GM19238 (cell line): ENCODE measurements at regions not wholly inside any gene's neighbourhood (a gene's known extent, or its start where the extent isn't known, plus 50 kb on each side); places are given as distances from the start of the nearest gene placed in this dataset.
"Not testable (repeated sequence)": the region's sequence is repeated elsewhere in the genome, so short reads cannot be mapped to it uniquely, and the experiment has no call there.

Source experiments
- DNase-seq: peaks from one replicate; pipeline ENCODE4 v3.0.0; 2011; ENCODE audit warnings: low spot score; ENCODE audit not compliant: insufficient read length

DNA sequence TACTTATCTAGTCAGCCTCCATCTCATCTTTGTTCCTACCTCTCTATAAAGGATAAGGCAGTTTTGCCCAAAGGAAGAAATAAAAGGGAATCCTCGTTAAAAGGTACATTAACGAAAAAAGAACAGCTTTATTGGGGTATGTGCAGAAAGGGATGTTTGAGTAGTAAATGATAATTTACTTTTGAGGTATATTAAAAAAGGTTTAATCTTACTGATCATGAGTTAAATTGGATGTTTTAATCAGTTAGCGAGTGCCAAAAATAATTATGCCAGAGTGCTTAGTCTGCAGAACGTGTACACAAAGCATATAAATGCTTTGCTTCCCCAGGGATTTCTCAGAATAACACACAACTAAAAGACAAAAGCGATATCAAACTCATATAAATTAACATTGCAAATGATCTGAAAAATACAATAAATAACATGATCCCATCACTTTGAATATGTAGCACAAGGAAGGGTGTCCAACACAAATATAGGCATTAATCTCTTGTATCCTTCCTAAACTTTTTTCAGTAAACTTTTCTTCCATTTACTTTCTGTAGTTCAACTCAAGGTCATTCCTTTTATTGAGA lies 865.0 kb downstream of the NR2F1-AS1 start:
- DNase-seq = no peak

DNA sequence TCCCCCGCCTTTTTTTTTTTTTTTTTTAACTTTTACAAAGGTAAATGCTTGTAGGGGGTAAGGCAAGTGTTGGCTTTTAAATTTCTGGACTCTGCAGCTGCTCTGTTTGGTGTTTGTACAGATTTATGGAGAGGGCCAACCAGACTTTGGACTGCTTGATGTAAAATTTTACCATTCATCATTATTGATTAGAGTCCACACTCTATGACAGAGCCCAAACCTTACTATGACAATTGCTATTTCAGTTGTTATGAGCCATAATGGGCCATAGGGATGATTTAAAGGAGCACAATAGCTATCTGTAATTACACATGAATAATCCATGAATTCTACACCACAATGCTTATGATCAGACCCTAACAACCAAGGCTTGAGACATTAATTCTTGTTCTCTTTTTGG lies 867.2 kb downstream of the NR2F1-AS1 start:
- no peak for DNase-seq

DNA sequence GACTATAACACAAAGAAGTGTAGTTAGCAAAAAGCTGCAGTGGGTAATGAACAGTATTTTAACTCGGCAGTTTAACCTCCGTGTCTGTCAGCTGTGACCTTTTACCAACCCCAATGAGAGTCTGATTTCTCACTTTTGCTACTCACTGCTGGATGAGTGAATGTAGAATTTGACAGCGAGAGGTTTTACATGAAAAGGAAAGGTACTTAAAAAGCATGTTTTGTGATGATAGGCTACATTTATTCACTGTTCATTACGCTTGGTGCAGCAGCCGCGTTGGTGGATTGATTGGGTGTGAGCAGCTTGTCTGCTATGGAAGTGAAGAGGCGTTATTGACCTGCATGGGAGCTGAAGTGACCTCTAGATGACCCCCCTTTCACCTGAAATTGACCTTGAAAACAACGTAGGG lies 867.7 kb downstream of the NR2F1-AS1 start:
- no peak for DNase-seq

GRCh38 chr5:92711956-92712355 lies 869.1 kb downstream of the NR2F1-AS1 start:
- DNase-seq = no peak

- no peak for DNase-seq
These were observed 876.4 kb downstream of the NR2F1-AS1 start for GRCh38 chr5:92704590-92704989.

DNA sequence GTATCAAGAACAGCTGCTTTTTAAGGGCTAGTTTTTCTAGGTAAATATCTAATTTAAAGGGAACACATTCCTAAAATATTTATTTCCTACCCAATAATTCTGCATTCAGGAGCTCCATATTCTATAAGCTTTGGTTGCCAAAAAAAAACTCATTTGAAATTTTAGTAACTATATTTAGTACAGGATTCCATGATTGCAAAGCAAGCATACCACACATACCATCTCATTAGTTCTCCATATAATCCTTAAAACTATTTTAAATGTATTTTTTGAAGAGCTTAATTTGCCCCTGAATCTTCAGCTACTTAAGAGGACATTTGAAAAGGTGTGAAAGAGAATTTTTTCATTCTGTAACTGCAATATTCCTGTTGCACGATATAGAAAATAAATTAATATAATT lies 877.0 kb downstream of the NR2F1-AS1 start:
- DNase-seq = no peak

DNA sequence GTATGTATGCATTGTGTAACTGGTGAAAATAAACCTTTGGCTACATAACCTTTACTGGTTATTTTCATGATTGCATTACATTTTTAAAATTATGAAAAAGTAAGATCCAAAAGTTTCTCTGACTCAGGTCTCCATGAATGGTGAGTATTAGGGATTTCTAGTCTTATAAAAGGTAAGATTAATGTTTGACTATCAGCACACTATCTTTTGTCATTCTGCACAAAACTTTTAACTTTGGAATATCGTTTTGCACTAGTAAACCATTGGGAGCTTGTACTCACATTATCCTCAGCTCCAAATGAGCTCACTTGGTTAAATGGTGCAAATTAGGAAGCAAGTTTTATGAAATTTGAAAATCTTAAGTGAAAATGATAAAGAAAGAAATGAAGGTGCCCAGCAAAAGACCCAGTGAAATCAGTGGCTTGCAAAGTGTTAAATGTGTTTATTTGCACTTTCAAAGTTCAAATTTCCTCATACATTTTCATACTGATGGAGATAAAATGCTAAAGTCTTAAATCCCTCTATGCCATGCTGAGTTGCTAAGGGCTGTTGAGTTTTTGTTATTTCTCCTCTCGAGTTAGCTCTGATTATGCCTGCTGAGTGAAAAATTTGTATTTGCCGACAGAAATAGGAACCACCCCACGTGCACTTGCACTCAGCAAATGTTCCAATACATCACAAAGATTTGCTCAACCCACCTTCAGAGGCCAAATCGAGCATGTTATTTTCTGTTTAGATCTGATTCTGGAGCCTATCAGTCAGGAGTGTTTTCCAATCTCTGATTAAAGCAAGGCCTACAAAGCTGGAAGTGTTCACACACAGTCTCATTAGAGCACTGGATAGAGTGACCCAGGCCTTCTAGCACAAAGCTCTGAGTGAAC lies 885.7 kb downstream of the NR2F1-AS1 start:
- DNase-seq = no peak

GRCh38 chr5:92694067-92694466 lies 887.0 kb downstream of the NR2F1-AS1 start:
- DNase-seq = no peak

DNA sequence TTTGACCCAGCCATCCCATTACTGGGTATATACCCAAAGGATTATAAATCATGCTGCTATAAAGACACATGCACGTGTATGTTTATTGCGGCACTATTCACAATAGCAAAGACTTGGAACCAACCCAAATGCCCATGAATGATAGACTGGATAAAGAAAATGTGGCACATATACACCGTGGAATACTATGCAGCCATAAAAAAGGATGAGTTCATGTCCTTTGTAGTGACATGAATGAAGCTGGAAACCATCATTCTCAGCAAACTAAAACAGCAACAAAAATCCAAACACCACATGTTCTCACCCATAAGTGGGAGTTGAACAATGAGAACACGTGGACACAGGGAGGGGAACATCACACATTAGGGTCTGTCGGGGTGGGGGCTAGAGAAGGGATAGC lies 889.1 kb downstream of the NR2F1-AS1 start:
- not testable (repeated sequence) for DNase-seq

- DNase-seq = no peak
These were observed 892.9 kb downstream of the NR2F1-AS1 start for GRCh38 chr5:92687821-92688722.

DNA sequence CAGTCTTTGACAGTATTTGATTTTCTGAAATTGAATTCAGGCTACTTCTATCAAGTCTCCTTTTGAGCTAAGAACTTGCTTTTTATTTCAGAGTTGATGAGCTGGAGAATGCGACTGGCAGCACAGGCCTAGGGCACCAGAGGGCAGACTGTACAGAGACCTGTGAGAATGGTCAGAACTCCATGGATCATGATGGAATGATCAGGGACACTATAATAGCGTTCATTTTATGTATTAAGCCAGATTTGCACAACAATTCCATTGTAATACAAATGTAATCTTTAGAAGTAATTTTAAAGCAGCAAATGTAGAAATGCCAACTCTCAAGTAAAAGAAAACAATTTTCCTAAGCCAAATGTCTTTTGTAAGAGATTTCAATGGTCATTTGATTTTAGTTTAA lies 902.4 kb downstream of the NR2F1-AS1 start:
- DNase-seq = no peak

- no peak for DNase-seq
These were observed 904.5 kb downstream of the NR2F1-AS1 start for GRCh38 chr5:92676215-92677165.

DNA sequence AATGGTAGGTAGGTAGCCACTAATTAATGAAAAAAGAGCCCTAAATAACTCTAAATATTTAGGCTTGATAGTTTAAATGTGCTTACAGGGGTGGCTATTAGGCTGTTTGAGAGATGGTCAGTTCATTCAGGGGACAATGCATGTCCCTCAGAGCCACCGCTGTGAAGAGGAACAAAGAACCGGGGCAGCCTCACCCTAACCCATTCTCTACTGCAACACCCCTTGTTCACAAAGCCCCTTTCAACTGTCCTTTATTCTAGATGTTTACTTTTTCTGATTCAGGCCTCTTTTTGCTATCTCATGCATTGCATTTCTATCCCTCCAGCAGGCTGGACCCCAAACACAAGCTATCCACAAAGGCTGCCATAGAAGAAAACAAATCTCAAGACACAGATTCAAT lies 906.7 kb downstream of the NR2F1-AS1 start:
- DNase-seq = no peak

DNA sequence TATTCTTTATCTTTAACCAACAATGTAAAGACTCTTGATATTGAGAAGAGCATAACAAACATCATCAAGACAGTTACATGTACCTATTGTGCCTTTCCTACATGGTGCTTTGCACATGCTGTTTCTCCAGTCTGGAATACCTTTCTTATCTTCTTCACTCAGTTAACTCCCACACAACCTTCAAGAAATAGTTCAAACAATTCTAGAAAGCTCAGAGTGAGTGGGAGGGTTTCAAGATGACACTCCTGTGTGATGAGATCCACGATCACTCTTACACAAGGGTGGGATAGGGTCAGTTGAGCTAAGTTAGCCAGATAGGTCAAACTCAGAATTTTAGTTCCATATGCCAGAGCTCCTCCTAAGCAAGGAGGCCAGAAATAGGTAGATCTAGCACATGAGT lies 915.5 kb downstream of the NR2F1-AS1 start:
- DNase-seq = no peak

DNA sequence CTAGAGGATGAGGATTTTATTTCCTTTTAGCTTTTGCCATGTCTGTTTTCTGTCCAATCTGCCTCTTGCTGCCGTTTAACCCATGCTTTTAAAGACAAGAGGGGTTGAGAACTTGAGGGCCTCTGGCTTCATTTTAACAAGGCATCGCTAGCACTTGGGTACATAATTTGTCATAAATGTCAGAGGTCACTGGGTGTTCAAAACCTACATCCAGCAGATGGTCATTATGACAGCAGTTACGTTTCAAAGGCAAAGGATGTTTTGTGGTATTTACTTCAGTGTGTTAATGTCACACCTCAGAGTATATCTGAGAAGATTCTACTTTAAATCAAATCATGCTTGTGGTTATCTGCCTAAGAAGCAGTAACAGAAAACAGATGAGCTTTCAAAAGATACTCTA lies 918.3 kb downstream of the NR2F1-AS1 start:
- DNase-seq = no peak

DNA sequence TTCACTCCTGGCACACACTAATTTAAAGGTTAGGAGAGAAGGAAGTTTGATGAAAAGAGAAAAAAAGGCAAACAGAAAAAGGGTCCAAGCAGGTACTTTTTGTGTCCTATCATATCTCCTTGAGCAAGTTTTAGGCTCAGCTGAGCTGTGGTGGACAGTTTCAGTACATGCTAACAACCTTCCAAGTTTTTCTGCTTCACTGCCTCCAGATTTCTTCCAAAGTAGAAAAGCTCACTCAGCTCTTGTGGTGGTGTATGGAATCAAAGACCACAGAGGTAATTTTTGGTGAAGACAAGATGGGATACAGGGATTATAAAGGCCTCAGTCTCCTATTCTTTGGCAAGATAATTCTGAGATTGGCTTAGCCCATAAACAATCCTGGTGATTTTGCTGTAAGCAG lies 921.8 kb downstream of the NR2F1-AS1 start:
- DNase-seq = no peak

DNA sequence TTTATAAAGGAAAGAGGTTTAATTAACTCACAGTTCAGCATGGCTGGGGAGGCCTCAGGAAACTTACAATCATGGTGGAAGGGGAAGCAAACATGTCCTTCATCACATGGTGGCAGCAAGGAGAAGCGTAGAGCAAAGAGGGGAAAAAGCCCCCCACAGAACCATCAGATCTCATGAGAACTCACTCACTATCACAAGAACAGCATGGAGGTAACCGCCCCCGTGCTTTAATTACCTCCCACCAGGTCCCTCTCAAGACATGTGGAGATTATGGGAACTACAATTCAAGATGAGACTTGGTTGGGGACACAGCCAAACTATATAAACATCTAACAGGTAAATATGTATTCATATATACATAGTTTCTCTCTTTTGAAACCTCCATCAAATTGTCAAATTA lies 926.4 kb downstream of the NR2F1-AS1 start:
- not testable (repeated sequence) for DNase-seq

- DNase-seq = no peak
These were observed 927.1 kb downstream of the NR2F1-AS1 start for GRCh38 chr5:92653730-92654461.

GRCh38 chr5:92652756-92653155 lies 928.3 kb downstream of the NR2F1-AS1 start:
- DNase-seq = no peak

GRCh38 chr5:92644266-92644886 lies 936.6 kb downstream of the NR2F1-AS1 start:
- no peak for DNase-seq
